ENCODE measurements at regions not wholly inside any gene's neighbourhood (a gene's known extent, or its start where the extent isn't known, plus 50 kb on each side); places are given as distances from the start of the nearest gene placed in this dataset.
"Not testable (repeated sequence)": the region's sequence is repeated elsewhere in the genome, so short reads cannot be mapped to it uniquely, and the experiment has no call there.

GRCh38 chr6:4264081-4264480 is 128.7 kb upstream of the ECI2 start:
- DNase-seq (ENCODE audit: low read depth) = no peak

DNA sequence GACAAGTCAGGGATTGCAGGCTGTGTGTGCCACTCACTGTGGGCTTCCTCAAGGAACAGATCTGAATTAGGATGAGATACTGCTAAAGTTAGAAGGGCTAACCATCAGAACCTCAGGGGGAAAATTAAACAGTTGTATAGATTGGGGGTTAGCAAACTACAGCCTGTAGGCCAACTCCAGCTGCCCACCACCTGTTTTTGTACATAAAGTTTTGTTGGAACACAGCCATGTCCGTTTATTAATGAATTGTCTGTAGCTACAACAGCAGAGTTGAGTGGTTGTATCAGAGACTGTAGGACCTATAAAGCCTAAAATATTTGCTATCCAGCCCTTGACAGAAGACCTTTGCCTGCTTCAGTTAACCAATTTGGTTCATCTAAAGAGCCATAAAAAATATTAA is 127.2 kb upstream of the ECI2 start:
- no peak for DNase-seq (ENCODE audit: low read depth)

- DNase-seq (ENCODE audit: low read depth) = no peak
Measured at GRCh38 chr6:4259391-4259790, 124.0 kb upstream of the ECI2 start.

- DNase-seq (ENCODE audit: low read depth) = no peak
Measured at GRCh38 chr6:4258733-4259132, 123.4 kb upstream of the ECI2 start.

DNA sequence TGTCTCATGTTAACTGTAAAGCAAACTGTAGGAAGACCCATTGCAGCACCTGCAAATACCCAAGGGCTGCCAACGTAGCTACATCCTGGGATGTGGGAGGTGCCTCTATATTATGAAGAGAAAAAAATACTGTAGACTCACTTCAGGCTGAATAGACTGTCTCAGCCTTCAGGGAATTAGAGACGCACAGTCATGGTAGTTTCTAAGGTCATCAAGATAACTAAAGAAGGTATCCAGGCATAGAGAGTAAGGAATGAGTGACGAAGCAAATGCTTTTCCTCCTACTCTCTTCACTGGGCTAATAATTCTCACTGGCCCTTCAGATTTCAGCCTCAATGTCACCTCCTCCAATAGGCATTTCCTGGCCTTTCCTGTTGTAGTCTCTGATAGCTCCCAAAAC is 121.6 kb upstream of the ECI2 start:
- DNase-seq (ENCODE audit: low read depth) = no peak

GRCh38 chr6:4253604-4254231 is 118.3 kb upstream of the ECI2 start:
- DNase-seq (ENCODE audit: low read depth) = peak; percentile 80

DNA sequence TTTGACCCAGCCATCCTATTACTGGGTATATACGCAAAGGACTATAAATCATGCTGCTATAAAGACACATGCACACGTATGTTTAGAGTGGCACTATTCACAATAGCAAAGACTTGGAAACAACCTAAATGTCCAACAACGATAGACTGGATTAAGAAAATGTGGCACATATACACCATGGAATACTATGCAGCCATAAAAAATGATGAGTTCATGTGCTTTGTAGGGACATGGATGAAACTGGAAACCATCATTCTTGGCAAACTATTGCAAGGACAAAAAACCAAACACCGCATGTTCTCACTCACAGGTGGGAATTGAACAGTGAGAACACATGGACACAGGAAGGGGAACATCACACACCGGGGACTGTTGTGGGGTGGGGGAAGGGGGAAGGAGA is 117.1 kb upstream of the ECI2 start:
- DNase-seq (ENCODE audit: low read depth) = not testable (repeated sequence)

DNA sequence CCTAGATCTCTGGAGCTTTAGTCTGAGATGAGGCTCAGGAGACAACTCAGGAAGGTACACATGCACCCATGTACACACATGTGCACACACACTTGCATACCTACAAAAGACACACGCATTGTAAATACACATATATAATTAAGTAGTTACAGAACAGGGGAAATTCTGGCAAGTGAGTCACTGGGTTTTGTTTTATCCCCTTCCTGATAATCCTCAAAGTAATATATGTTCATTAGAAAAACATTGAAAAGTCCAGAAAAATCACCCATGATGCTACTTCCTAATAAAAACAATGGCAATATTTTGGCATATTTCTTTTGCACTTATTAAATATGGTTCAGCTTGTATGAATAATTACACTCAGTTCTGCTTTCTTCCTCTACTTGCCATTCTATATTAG is 115.3 kb upstream of the ECI2 start:
- DNase-seq (ENCODE audit: low read depth) = no peak

GRCh38 chr6:4243832-4244231 is 108.5 kb upstream of the ECI2 start:
- not testable (repeated sequence) for DNase-seq (ENCODE audit: low read depth)

DNA sequence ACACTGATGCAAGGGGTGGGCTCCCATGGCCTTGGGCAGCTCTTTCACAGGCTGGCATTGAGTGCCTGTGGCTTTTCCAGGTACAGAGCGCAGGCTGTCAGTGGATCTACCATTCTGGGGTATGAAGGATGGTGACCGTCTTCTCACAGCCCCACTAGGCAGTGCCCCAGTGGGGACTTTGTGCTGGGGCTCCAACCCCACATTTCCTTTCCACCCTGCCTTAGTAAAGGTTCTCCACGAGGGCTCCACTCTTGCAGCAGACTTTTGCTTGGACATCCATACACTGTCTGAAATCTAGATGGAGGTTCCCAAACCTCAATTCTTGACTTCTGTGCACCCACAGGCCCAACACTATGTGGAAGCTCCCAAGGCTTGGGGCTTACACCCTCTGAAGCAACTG is 107.9 kb upstream of the ECI2 start:
- DNase-seq (ENCODE audit: low read depth) = no peak

DNA sequence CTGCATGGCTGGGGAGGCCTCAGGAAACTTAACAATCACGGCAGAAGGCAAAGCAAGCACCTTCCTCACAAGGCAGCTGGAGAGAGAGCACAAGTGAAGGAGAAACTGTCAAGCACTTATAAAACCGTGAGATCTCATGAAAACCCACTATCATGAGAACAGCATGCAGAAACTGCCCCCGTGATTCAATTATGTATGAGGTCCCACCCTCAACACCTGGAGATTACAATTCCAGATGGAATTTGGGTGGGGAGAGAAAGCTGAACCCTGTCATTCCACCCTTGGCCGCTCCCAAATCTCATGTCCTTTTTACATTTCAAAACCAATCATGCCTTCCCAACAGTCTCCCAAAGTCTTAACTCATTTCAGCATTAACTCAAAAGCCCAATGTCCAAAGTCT is 107.2 kb upstream of the ECI2 start:
- no peak for DNase-seq (ENCODE audit: low read depth)

DNA sequence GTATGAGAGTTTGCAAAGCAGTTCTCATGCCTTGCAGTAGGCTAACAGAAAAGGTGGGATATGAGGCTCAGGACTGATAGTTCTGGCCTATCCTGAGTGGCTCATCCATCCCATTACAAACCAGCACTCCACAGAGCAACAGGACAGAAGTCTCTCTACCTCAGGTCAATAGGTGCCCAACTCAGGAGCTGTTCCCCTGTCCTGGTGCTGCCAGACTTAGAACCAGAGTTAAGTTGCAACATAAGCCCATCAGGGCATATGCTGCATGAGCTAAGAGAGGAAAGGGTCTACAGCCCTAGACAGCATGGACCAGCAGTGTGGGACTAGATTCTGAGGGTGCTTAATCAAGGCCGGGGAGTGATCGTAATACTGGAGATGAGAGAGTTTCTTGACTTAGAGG is 104.8 kb upstream of the ECI2 start:
- no peak for DNase-seq (ENCODE audit: low read depth)

DNA sequence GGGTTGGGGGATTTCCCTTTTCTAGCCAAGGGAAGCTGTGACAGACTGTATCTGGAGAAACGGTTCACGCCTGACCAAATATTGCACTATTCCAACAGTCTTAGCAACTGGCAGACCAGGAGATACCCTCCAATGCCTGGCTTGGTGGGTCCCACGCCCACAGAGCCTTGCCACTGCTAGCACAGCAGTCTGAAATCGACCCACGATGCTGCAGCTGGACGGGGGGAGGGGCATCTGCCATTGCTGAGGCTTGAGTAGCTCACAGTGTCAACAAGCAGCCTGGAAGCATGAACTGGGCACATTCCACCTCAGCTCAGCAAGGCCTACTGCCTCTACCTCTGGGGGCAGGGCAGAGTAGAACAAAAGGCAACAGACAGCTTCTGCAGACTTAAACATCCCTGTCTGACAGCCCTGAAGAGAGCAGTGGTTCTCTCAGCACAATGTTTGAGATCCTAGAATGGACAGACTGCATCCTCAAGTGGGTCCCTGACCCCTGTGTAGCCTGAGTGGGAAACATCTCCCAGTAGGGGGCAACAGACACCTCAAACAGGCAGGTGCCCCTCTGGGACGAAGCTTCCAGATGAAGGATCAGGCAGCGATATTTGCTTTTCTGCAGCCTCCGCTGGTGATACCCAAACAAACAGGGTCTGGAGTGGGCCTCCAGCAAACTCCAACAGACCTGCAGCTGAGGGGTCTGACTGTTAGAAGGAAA is 89.9 kb upstream of the ECI2 start:
- peak; percentile 11 for DNase-seq (ENCODE audit: low read depth)

DNA sequence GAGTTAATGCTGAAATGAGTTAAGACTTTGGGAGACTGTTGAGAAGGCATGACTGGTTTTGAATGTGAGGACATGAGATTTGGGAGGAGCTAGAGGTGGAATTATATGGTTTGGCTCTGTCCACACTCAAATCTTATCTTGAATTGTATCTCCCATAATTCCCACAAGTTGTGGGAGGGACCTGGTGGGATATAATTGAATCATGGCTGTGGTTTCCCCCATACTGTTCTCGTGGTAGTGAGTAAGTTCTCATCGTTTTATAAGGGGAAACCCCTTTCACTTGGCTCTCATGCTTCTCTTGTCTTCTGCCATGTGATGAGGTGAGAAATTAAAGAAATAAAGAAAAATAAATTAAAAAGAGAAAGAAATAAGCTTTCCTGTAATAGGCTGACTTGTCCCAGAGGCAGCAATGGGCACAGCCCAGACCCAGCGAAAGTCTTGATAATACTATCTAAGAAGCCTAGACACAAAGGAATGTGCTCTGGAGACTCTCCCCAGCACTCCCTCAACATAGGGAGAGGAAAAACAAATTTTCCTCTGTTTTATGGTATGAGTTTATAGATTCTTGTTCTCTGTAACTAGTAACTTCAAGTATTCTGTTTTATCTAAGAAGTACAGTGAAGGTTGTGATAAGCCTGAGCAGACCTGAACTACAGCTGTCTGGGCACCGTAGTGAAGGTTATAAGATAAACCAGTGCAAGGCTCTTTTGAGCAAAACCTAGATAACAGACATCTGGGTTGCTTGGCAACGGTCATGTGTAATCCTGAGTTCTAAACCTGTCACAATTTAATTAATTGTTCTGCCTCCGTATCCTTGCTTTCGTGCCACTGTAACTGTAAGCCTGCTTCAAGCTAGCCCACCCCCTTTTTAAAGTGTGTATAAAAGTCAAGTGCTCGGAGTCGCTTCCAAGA is 88.9 kb upstream of the ECI2 start:
- peak; percentile 72 for DNase-seq (ENCODE audit: low read depth)

- no peak for DNase-seq (ENCODE audit: low read depth)
Measured at GRCh38 chr6:4220558-4220957, 85.2 kb upstream of the ECI2 start.

DNA sequence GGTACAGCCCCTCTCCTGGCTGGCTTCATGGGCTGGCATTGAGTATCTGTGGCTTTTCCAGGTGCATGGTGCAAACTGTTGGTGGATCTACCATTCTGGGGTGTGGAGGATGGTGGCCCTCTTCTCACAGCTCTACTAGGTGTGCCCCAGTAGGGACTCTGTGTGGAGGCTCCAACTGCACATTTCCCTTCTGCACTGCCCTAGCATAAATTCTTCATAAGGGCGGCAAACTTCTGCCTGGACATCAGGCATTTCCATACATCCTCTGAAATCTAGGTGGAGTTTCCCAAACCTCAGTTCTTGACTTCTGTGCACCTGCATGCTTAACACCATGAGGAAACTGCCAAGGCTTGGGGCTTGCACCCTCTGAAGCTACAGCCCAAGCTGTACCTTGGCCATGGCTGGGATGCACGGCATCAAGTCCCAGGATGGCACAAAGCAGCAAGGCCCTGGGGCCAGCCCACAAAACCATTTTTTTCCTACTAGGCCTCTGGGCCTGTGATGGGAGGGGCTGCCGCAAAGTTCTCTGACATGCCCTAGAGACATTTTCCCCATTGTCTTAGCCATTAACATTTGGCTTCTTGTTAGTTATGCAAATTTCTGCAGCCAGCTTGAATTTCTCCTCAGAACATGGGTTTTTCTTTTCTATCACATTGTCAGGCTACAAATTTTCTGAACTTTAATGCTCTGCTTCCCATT is 83.4 kb upstream of the ECI2 start:
- DNase-seq (ENCODE audit: low read depth) = not testable (repeated sequence)

- no peak for DNase-seq (ENCODE audit: low read depth)
Measured at GRCh38 chr6:4212588-4212987, 77.2 kb upstream of the ECI2 start.

- peak; percentile 59 for DNase-seq (ENCODE audit: low read depth)
Measured at GRCh38 chr6:4210629-4211419, 75.4 kb upstream of the ECI2 start.

GRCh38 chr6:4209196-4209595 is 73.8 kb upstream of the ECI2 start:
- DNase-seq (ENCODE audit: low read depth) = no peak

DNA sequence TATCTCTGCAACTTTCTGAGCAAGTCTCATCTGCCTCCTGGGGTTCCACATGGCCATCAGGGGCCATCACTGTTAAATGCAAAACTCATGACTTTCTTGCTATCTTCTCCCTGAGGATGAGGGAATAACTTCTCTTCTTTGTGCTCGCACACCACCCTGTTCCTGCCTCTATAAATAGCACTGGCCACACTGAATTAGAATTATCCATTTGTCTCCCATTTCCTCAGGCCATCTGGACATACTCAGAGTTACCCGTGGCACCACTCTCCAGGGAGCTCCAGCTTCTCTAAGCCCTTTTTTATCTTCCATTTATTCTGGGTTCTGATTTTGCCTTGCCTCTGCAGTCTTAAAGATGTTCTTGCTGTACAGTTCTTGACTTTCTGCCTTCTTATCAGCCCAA is 72.8 kb upstream of the ECI2 start:
- DNase-seq (ENCODE audit: low read depth) = no peak
